Prostate gland (tissue), 2 donors: ENCODE measurements at regions not wholly inside any gene's neighbourhood (a gene's known extent, or its start where the extent isn't known, plus 50 kb on each side); places are given as distances from the start of the nearest gene placed in this dataset.

Experiments used
- POLR2A ChIP-seq: fragments of 450-650 bp; IDR thresholded peaks from one replicate; pipeline ENCODE4 v1.6.1; 2016; ENCODE audit warnings: antibody characterized with exemption, mild to moderate bottlenecking
- POLR2AphosphoS5 ChIP-seq: sonication (generic); formaldehyde crosslinking; IDR thresholded peaks from one replicate; pipeline ENCODE4 v1.6.1; 2017; ENCODE audit warnings: antibody characterized with exemption
- TF ChIP-seq, protein P1 (sequence below), 4 experiments: fragments of 200-600 bp in 2 of 4; fragments of 450-650 bp in 2 of 4; sonication (generic) in 2 of 4; IDR thresholded peaks; 1 replicate in 3 of 4; 2 replicates in 1 of 4; pipeline ENCODE4 v1.5.1; 2016 to 2019; ENCODE audit warnings: antibody characterized with exemption in 4 of 4, mild to moderate bottlenecking in 2 of 4, moderate library complexity in 2 of 4

DNA sequence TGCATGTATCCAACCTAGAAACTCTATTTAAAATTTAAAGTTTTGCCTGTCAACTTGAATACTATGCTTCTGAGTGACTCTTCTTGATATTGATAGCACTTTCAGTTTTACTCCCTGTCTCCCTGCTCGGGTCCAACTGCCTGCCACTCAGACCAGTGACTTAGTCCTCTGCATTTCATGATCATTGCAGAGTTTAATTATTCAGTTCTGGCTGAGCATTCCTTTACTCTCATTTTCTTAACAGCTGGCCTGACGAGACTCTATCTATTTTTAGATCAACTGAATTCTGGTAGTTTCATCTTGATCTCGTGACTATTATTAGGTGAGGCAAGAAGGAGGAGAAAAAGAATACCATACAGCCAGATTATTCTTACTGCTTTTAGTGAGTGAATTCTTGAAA is 617.4 kb downstream of the SI start:
- TF ChIP-seq, protein P1, sequence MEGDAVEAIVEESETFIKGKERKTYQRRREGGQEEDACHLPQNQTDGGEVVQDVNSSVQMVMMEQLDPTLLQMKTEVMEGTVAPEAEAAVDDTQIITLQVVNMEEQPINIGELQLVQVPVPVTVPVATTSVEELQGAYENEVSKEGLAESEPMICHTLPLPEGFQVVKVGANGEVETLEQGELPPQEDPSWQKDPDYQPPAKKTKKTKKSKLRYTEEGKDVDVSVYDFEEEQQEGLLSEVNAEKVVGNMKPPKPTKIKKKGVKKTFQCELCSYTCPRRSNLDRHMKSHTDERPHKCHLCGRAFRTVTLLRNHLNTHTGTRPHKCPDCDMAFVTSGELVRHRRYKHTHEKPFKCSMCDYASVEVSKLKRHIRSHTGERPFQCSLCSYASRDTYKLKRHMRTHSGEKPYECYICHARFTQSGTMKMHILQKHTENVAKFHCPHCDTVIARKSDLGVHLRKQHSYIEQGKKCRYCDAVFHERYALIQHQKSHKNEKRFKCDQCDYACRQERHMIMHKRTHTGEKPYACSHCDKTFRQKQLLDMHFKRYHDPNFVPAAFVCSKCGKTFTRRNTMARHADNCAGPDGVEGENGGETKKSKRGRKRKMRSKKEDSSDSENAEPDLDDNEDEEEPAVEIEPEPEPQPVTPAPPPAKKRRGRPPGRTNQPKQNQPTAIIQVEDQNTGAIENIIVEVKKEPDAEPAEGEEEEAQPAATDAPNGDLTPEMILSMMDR (IDR thresholded peaks at IDR 0.05) = no peak
- TF ChIP-seq POLR2A = no peak
- TF ChIP-seq POLR2AphosphoS5 = no peak
